Muscle of leg (tissue), 3 donors: ENCODE measurements at regions not wholly inside any gene's neighbourhood (a gene's known extent, or its start where the extent isn't known, plus 50 kb on each side); places are given as distances from the start of the nearest gene placed in this dataset.

Experiments
- DNase-seq: peaks from one replicate; pipeline ENCODE4 v3.0.0; 2013
- H3K27ac ChIP-seq: one replicate; pipeline ENCODE4 v1.5.1; 2013; ENCODE audit warnings: mild to moderate bottlenecking, low read length, control low read depth
- H3K27me3 ChIP-seq: one replicate; pipeline ENCODE4 v1.6.1; 2013; ENCODE audit warnings: low read length; ENCODE audit not compliant: control insufficient read depth, insufficient read depth
- H3K36me3 ChIP-seq: one replicate; pipeline ENCODE4 v1.6.1; 2013; ENCODE audit warnings: low read length; ENCODE audit not compliant: control insufficient read depth, insufficient read depth
- H3K4me1 ChIP-seq: one replicate; pipeline ENCODE4 v1.6.1; 2013; ENCODE audit warnings: low read length; ENCODE audit not compliant: control insufficient read depth, insufficient read depth
- H3K4me3 ChIP-seq: one replicate; pipeline ENCODE4 v1.5.1; 2013; ENCODE audit warnings: low read length, control low read depth
- H3K9me3 ChIP-seq: replicated peaks from 2 replicates; pipeline ENCODE4 v1.6.1; 2013; ENCODE audit warnings: low read depth, low read length; ENCODE audit not compliant: control insufficient read depth
- WGBS: methylation state at CpG from one replicate; pipeline ENCODE4 v1.1.5; 2013; ENCODE audit warnings: missing lambda C conversion rate; ENCODE audit not compliant: insufficient coverage; 5-methylcytosine and 5-hydroxymethylcytosine counted together

- H3K4me3 ChIP-seq = no peak overlapping the region
- H3K27ac ChIP-seq = no peak overlapping the region
- WGBS = 53% methylated on average over 2 of the region's 5 CpGs
- H3K4me1 ChIP-seq = no peaks in the 10 kb centered on the region
- H3K27me3 ChIP-seq = no peaks in the 10 kb centered on the region
- no peak for DNase-seq
- H3K9me3 ChIP-seq = no peaks in the 10 kb centered on the region
- H3K36me3 ChIP-seq = no peaks in the 10 kb centered on the region
Measured at GRCh38 chr10:114753126-114753525, 68.5 kb upstream of the FHIP2A start.

- WGBS = 72% methylated on average over 10 of the region's 15 CpGs
- Histone ChIP-seq H3K4me1 (no peaks in the 10 kb centered on the region), H3K4me3 (no peak overlapping the region), H3K27ac (no peak overlapping the region), H3K36me3 (no peaks in the 10 kb centered on the region), H3K9me3 (no peaks in the 10 kb centered on the region), H3K27me3 (no peaks in the 10 kb centered on the region)
- no peak for DNase-seq
Measured at GRCh38 chr10:114754445-114755320, 66.9 kb upstream of the FHIP2A start.

- no peak for DNase-seq
- no peak overlapping the region for H3K27ac ChIP-seq
- no peak overlapping the region for H3K4me3 ChIP-seq
- 95% methylated on average over 3 of the region's 7 CpGs for WGBS
- no peaks in the 10 kb centered on the region for H3K9me3 ChIP-seq
- no peaks in the 10 kb centered on the region for H3K4me1 ChIP-seq
- no peaks in the 10 kb centered on the region for H3K27me3 ChIP-seq
- H3K36me3 ChIP-seq = no peaks in the 10 kb centered on the region
Measured at GRCh38 chr10:114755537-114755936, 66.0 kb upstream of the FHIP2A start.

DNA sequence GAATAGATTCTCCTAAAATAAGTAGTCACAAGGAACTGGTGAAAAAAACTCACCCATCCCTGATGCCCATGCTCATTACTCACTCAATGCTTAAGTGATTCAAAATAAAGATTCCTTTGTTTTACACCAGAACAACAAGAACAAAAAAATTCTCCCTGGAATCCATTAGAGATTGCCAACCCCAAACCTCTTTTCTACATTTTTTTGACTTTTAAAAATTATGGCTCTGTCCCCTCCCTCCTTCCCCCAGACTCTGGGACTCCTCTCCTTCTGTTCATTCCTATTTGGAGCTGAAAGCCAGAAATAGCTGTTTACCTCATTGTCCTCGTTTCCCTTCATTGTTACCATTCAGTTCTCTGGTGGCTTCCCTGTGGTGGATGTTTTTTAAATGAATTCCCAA lies 63.2 kb upstream of the FHIP2A start:
- Histone ChIP-seq H3K27ac (peak overlapping the region; percentile 58), H3K4me1 (no peaks in the 10 kb centered on the region), H3K27me3 (no peaks in the 10 kb centered on the region), H3K4me3 (no peak overlapping the region), H3K9me3 (no peaks in the 10 kb centered on the region), H3K36me3 (no peaks in the 10 kb centered on the region)
- no CpG with 5 or more reads among the region's 1 CpG for WGBS
- DNase-seq = peak; percentile 30

GRCh38 chr10:114761205-114762193 lies 60.1 kb upstream of the FHIP2A start:
- WGBS = 72% methylated on average over 5 of the region's 11 CpGs
- H3K27ac ChIP-seq = no peak overlapping the region

GRCh38 chr10:114762811-114763210 lies 58.8 kb upstream of the FHIP2A start:
- peaks cover 6% of the 10 kb centered on the region for H3K4me1 ChIP-seq
- 100% methylated on average over 1 of the region's 5 CpGs for WGBS
- no peak overlapping the region for H3K27ac ChIP-seq

More at GRCh38 chr10:114761205-114762193, 60.1 kb upstream of the FHIP2A start:
- H3K4me3 ChIP-seq = no peak overlapping the region
- H3K4me1 ChIP-seq = no peaks in the 10 kb centered on the region
- DNase-seq = no peak
- H3K36me3 ChIP-seq = no peaks in the 10 kb centered on the region
- peaks cover 6% of the 10 kb centered on the region for H3K27me3 ChIP-seq
- H3K9me3 ChIP-seq = no peaks in the 10 kb centered on the region

GRCh38 chr10:114764656-114765055 lies 56.9 kb upstream of the FHIP2A start:
- Histone ChIP-seq H3K9me3 (no peaks in the 10 kb centered on the region), H3K27ac (no peak overlapping the region), H3K4me3 (no peak overlapping the region), H3K4me1 (peaks cover 6% of the 10 kb centered on the region), H3K27me3 (peaks cover 24% of the 10 kb centered on the region), H3K36me3 (no peaks in the 10 kb centered on the region)
- WGBS = no CpG with 5 or more reads among the region's 1 CpG
- no peak for DNase-seq

More at GRCh38 chr10:114762811-114763210, 58.8 kb upstream of the FHIP2A start:
- no peak for DNase-seq
- Histone ChIP-seq H3K4me3 (no peak overlapping the region), H3K9me3 (no peaks in the 10 kb centered on the region), H3K27me3 (peaks cover 13% of the 10 kb centered on the region), H3K36me3 (no peaks in the 10 kb centered on the region)

- peaks cover 24% of the 10 kb centered on the region for H3K27me3 ChIP-seq
- WGBS = no CpG with 5 or more reads among the region's 6 CpGs
- no peak overlapping the region for H3K27ac ChIP-seq
- H3K4me3 ChIP-seq = no peak overlapping the region
- H3K36me3 ChIP-seq = no peaks in the 10 kb centered on the region
- no peaks in the 10 kb centered on the region for H3K9me3 ChIP-seq
- peaks cover 6% of the 10 kb centered on the region for H3K4me1 ChIP-seq
- no peak for DNase-seq
Measured at GRCh38 chr10:114766470-114766869, 55.1 kb upstream of the FHIP2A start.

DNA sequence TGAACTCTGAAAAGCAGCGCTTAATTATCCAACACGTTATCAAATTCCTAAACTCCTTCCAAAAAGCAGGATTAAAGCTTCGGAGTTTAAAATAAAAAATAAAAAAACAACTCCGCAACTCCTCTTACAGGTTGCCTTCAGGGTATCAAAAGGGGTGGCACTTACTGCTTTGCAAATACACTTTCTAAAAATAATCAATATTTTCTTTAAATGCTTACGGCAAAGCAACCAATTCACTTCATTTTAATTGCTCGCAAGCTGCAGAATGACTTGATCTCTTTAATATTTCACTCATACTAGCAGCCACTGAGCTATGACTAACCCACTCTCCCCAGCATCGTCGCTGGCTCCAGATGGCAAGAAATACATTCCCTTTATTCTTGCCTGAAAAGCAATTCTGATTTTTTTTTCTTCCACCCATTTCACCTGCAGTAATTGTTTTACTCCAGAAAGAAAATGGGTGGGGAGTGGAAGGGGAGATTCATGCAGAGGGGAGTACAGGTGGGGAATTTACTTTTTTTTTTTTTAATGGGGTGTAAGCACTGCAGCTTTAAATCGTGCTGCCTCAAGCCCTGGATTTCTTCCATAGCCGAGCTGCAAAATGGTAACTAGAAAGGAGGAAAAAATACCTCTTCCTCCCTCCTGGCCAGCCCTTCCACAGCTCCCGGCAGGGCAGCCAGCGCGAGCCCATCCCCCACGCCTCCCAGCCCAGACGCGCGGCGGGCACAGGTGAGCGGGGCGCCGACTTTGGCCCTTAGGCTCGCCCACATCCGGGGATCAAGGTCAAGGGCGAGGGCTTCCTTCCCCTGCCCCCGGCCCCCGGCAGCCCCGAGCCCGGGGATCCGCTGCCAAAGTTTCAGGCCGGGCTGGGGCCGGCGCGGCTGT lies 54.2 kb upstream of the FHIP2A start:
- peak; percentile 25 for DNase-seq
- Histone ChIP-seq H3K27me3 (peaks cover 24% of the 10 kb centered on the region), H3K4me1 (peaks cover 6% of the 10 kb centered on the region), H3K4me3 (peak overlapping the region; percentile 24), H3K9me3 (no peaks in the 10 kb centered on the region), H3K36me3 (no peaks in the 10 kb centered on the region), H3K27ac (no peak overlapping the region)
- WGBS = 12% methylated on average over 24 of the region's 33 CpGs
